Suprapubic skin (tissue), 4 donors: ENCODE measurements at regions not wholly inside any gene's neighbourhood (a gene's known extent, or its start where the extent isn't known, plus 50 kb on each side); places are given as distances from the start of the nearest gene placed in this dataset.

Source experiments
- DNase-seq, 2 donors: peaks; one replicate each; pipeline ENCODE4 v3.0.0-alpha.2; 2019; ENCODE audit warnings: low spot score in 2 of 2
- H3K27ac ChIP-seq: fragments of 200-600 bp; sonication (generic); one replicate; pipeline ENCODE4 v1.5.1; 2019
- H3K27me3 ChIP-seq: fragments of 200-600 bp; sonication (generic); one replicate; pipeline ENCODE4 v1.5.1; 2019
- H3K36me3 ChIP-seq: fragments of 200-600 bp; sonication (generic); one replicate; pipeline ENCODE4 v1.5.1; 2019
- H3K4me1 ChIP-seq: fragments of 200-600 bp; sonication (generic); one replicate; pipeline ENCODE4 v1.5.1; 2019
- H3K4me3 ChIP-seq: fragments of 200-600 bp; sonication (generic); one replicate; pipeline ENCODE4 v1.5.1; 2019; ENCODE audit warnings: mild to moderate bottlenecking
- H3K9me3 ChIP-seq: fragments of 200-600 bp; sonication (generic); one replicate; pipeline ENCODE4 v1.5.1; 2019
- EP300 ChIP-seq: sonication (generic); formaldehyde crosslinking; IDR thresholded peaks from one replicate; pipeline ENCODE4 v1.6.1; 2017; ENCODE audit warnings: antibody characterized with exemption
- POLR2A ChIP-seq, 2 donors: fragments of 450-650 bp; IDR thresholded peaks; one replicate each; pipeline ENCODE4 v1.6.1; 2017; ENCODE audit warnings: antibody characterized with exemption in 2 of 2, mild to moderate bottlenecking in 2 of 2, moderate library complexity in 2 of 2
- POLR2AphosphoS5 ChIP-seq, 3 donors: sonication (generic); formaldehyde crosslinking; IDR thresholded peaks; one replicate each; pipeline ENCODE4 v1.6.1; 2017; ENCODE audit warnings: antibody characterized with exemption in 3 of 3
- WGBS: methylation state at CpG from one replicate; pipeline ENCODE4 v1.1.5; 2018; 5-methylcytosine and 5-hydroxymethylcytosine counted together
- TF ChIP-seq, protein P1 (sequence below), 2 donors: fragments of 200-600 bp in 1 of 2; fragments of 450-650 bp in 1 of 2; sonication (generic) in 1 of 2; IDR thresholded peaks; one replicate each; pipeline ENCODE4 v1.5.1; 2016 to 2019; ENCODE audit warnings: antibody characterized with exemption in 2 of 2, mild to moderate bottlenecking in 1 of 2, moderate library complexity in 1 of 2

GRCh38 chr3:30286811-30287210 is 319.6 kb upstream of the TGFBR2 start:
- no peaks in the 10 kb centered on the region for H3K9me3 ChIP-seq
- no peaks in the 10 kb centered on the region for H3K36me3 ChIP-seq
- no peak for DNase-seq
- H3K27me3 ChIP-seq = no peaks in the 10 kb centered on the region
- TF ChIP-seq EP300 (no peak), POLR2A (IDR thresholded peaks at IDR 0.05) (no peak), POLR2AphosphoS5 (IDR thresholded peaks at IDR 0.05) (no peak)
- TF ChIP-seq, protein P1, sequence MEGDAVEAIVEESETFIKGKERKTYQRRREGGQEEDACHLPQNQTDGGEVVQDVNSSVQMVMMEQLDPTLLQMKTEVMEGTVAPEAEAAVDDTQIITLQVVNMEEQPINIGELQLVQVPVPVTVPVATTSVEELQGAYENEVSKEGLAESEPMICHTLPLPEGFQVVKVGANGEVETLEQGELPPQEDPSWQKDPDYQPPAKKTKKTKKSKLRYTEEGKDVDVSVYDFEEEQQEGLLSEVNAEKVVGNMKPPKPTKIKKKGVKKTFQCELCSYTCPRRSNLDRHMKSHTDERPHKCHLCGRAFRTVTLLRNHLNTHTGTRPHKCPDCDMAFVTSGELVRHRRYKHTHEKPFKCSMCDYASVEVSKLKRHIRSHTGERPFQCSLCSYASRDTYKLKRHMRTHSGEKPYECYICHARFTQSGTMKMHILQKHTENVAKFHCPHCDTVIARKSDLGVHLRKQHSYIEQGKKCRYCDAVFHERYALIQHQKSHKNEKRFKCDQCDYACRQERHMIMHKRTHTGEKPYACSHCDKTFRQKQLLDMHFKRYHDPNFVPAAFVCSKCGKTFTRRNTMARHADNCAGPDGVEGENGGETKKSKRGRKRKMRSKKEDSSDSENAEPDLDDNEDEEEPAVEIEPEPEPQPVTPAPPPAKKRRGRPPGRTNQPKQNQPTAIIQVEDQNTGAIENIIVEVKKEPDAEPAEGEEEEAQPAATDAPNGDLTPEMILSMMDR (IDR thresholded peaks at IDR 0.05) = no peak
- H3K27ac ChIP-seq = peak overlapping the region; percentile 60
- WGBS = 80% methylated on average over 2 of the region's 2 CpGs
- no peak overlapping the region for H3K4me3 ChIP-seq
- H3K4me1 ChIP-seq = peaks cover 36% of the 10 kb centered on the region

DNA sequence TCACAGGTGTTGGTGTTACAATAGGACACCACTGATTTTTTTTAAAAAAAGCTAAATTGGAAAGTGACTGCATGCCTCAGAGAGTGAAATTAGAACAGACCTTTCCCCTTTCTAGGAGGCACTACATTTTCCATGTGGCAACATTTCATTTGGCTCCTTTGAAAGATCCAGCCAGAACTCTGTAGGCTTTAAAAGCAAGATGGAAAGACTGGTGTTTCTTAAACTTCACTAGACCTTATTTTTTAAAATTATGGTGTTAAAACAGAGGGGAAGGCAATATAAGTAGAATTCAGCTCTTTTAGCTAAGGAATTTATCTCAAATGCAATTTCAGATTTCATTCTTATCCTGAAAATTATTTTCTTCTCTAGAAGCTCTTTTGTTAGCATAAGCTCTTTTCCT is 317.6 kb upstream of the TGFBR2 start:
- DNase-seq = no peak
- TF ChIP-seq POLR2A (IDR thresholded peaks at IDR 0.05) (no peak), EP300 (no peak), POLR2AphosphoS5 (IDR thresholded peaks at IDR 0.05) (no peak)
- TF ChIP-seq, protein P1 (IDR thresholded peaks at IDR 0.05) = no peak
- Histone ChIP-seq H3K9me3 (no peaks in the 10 kb centered on the region), H3K4me3 (no peak overlapping the region), H3K27ac (no peak overlapping the region), H3K4me1 (peaks cover 27% of the 10 kb centered on the region), H3K36me3 (no peaks in the 10 kb centered on the region), H3K27me3 (no peaks in the 10 kb centered on the region)

GRCh38 chr3:30289324-30289723 is 317.1 kb upstream of the TGFBR2 start:
- H3K27me3 ChIP-seq = no peaks in the 10 kb centered on the region
- no peak overlapping the region for H3K4me3 ChIP-seq
- DNase-seq = no peak
- 44% methylated on average over 1 of the region's 1 CpG for WGBS
- no peak overlapping the region for H3K27ac ChIP-seq
- H3K36me3 ChIP-seq = no peaks in the 10 kb centered on the region
- peaks cover 27% of the 10 kb centered on the region for H3K4me1 ChIP-seq
- H3K9me3 ChIP-seq = no peaks in the 10 kb centered on the region
- TF ChIP-seq POLR2A (IDR thresholded peaks at IDR 0.05) = no peak
- TF ChIP-seq, protein P1 (IDR thresholded peaks at IDR 0.05) = no peak
- TF ChIP-seq POLR2AphosphoS5 (IDR thresholded peaks at IDR 0.05) = no peak
- TF ChIP-seq EP300 = no peak

GRCh38 chr3:30289766-30290165 is 316.6 kb upstream of the TGFBR2 start:
- no peak for TF ChIP-seq POLR2A (IDR thresholded peaks at IDR 0.05)
- no peak for TF ChIP-seq EP300
- TF ChIP-seq, protein P1 (IDR thresholded peaks at IDR 0.05) = no peak
- no peak for TF ChIP-seq POLR2AphosphoS5 (IDR thresholded peaks at IDR 0.05)
- no peak for DNase-seq
- H3K9me3 ChIP-seq = no peaks in the 10 kb centered on the region
- H3K4me3 ChIP-seq = no peak overlapping the region
- H3K4me1 ChIP-seq = peaks cover 26% of the 10 kb centered on the region
- H3K27ac ChIP-seq = no peak overlapping the region
- H3K36me3 ChIP-seq = no peaks in the 10 kb centered on the region
- 80% methylated on average over 1 of the region's 1 CpG for WGBS
- no peaks in the 10 kb centered on the region for H3K27me3 ChIP-seq

GRCh38 chr3:30290479-30290878 is 315.9 kb upstream of the TGFBR2 start:
- DNase-seq = no peak
- Histone ChIP-seq H3K27me3 (no peaks in the 10 kb centered on the region), H3K9me3 (no peaks in the 10 kb centered on the region), H3K4me1 (peaks cover 19% of the 10 kb centered on the region), H3K27ac (no peak overlapping the region), H3K36me3 (no peaks in the 10 kb centered on the region), H3K4me3 (no peak overlapping the region)
- 82% methylated on average over 5 of the region's 12 CpGs for WGBS
- no peak for TF ChIP-seq POLR2A (IDR thresholded peaks at IDR 0.05)
- TF ChIP-seq, protein P1 (IDR thresholded peaks at IDR 0.05) = no peak
- no peak for TF ChIP-seq EP300
- no peak for TF ChIP-seq POLR2AphosphoS5 (IDR thresholded peaks at IDR 0.05)
